Lower lobe of right lung (tissue), 2 donors: ENCODE measurements at regions not wholly inside any gene's neighbourhood (a gene's known extent, or its start where the extent isn't known, plus 50 kb on each side); places are given as distances from the start of the nearest gene placed in this dataset.
"Not testable (repeated sequence)": the region's sequence is repeated elsewhere in the genome, so short reads cannot be mapped to it uniquely, and the experiment has no call there.

ENCODE experiments used
- ATAC-seq, 2 donors: fragments of 200-7000 bp; cut with Tn5 transposase; one replicate each; pipeline ENCODE4 v1.9.1; 2020 to 2022; ENCODE audit warnings: mild to moderate bottlenecking in 2 of 2, moderate library complexity in 2 of 2
- DNase-seq: peaks from one replicate; pipeline ENCODE4 v3.0.0-alpha.2; 2020
- H3K27ac ChIP-seq: fragments of 200-600 bp; one replicate; pipeline ENCODE4 v1.8.0; 2022
- H3K27me3 ChIP-seq: fragments of 200-600 bp; one replicate; pipeline ENCODE4 v1.8.0; 2022; ENCODE audit warnings: low read depth
- H3K36me3 ChIP-seq: fragments of 200-600 bp; one replicate; pipeline ENCODE4 v1.8.0; 2022; ENCODE audit warnings: mild to moderate bottlenecking
- H3K4me1 ChIP-seq: fragments of 200-600 bp; one replicate; pipeline ENCODE4 v1.8.0; 2022
- H3K4me3 ChIP-seq: fragments of 200-600 bp; one replicate; pipeline ENCODE4 v1.8.0; 2022; ENCODE audit warnings: mild to moderate bottlenecking
- H3K9me3 ChIP-seq: fragments of 200-600 bp; one replicate; pipeline ENCODE4 v1.8.0; 2022
- intact Hi-C: fragments of 100-400 bp; cut with DNase I; formaldehyde crosslinking; loops from one replicate; pipeline ENCODE4 v1.11.0; 2022
- TF ChIP-seq, protein P1 (sequence below): fragments of 200-600 bp; IDR thresholded peaks from one replicate; pipeline ENCODE4 v1.8.0; 2022; ENCODE audit warnings: antibody characterized with exemption, mild to moderate bottlenecking
- donor health status: DM: no; HTN: yes; CAD: no; lungs with severe emphysema.

GRCh38 chr5:2865856-2866255 lies 114.4 kb upstream of the IRX2 start:
- DNase-seq (no peak), ATAC-seq (no peak)
- Histone ChIP-seq H3K4me1 (no peaks in the 10 kb centered on the region), H3K27ac (no peak overlapping the region), H3K36me3 (no peaks in the 10 kb centered on the region), H3K9me3 (no peaks in the 10 kb centered on the region), H3K4me3 (no peak overlapping the region), H3K27me3 (no peaks in the 10 kb centered on the region)
- intact Hi-C loops, result no loop called here
- TF ChIP-seq, protein P1, sequence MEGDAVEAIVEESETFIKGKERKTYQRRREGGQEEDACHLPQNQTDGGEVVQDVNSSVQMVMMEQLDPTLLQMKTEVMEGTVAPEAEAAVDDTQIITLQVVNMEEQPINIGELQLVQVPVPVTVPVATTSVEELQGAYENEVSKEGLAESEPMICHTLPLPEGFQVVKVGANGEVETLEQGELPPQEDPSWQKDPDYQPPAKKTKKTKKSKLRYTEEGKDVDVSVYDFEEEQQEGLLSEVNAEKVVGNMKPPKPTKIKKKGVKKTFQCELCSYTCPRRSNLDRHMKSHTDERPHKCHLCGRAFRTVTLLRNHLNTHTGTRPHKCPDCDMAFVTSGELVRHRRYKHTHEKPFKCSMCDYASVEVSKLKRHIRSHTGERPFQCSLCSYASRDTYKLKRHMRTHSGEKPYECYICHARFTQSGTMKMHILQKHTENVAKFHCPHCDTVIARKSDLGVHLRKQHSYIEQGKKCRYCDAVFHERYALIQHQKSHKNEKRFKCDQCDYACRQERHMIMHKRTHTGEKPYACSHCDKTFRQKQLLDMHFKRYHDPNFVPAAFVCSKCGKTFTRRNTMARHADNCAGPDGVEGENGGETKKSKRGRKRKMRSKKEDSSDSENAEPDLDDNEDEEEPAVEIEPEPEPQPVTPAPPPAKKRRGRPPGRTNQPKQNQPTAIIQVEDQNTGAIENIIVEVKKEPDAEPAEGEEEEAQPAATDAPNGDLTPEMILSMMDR, result no peak

DNA sequence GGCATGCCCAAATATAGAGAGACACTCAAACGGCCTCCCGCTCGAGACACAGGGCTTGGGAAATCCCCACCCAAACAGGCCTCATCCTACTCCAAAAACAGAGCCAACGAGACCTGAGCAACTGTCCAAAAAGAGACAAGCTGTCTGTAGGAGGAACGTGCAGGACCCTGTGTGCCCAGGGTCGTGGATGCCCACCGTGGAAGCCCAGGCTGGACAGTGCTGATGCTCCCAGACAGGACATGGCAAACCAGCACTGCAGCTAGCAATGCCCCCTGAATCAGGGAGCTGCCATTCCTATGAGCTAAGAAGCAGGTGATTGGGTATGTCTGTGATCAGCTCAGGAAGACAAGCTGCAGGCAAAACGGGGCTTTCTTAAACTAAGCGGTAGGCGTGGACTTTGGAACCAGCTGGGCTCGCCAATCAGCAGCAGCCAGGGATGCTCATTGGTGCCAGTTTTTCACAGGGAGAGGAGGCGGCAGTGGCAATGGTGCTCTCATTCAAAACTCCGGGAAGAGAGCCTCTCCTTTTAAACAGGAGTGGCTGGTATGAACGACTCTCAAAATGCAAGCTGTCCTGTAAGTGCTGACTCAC lies 113.1 kb upstream of the IRX2 start:
- DNase-seq (no peak), ATAC-seq (no peak)

DNA sequence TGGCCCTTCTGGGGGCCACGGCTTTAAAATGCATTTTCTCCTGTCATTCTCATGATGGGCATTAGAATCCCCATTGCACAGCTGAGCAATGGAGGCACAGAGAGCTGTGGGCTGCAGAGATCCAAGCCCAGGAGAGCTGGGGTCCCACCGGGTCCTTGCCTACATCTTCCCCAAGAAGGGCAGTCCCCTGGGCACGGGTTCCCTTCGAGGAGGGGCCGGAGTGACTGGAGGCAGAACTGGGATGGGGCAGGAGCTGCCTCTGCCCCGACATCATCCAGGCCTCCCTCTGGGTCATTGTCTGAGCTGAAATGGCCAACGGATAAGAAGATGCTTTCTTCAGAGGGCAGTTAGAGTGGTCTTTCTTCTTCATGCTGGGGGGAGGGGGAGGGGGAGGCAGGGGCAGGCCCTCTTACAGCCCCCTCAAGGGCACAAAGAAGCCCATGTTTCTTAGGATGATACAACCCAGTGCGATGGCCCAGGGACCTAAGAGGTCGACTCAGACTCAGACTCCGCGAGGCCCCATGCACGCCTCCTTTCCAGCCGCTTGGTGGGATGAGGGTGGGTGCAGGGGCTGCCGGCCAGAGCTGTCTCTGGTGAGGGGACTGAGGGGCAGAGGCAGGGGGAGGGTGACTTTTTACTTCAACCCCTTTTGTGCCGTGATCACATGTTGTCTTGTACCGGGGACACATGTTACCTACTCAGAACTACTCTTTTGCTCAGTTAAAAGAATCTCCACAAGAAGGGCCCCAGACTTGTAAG lies 112.4 kb upstream of the IRX2 start:
- no peak overlapping the region for H3K27ac ChIP-seq
- no peaks in the 10 kb centered on the region for H3K27me3 ChIP-seq
- H3K36me3 ChIP-seq, result no peaks in the 10 kb centered on the region
- no peaks in the 10 kb centered on the region for H3K9me3 ChIP-seq
- TF ChIP-seq, protein P1, result no peak
- ATAC-seq (no peak), DNase-seq (no peak)
- no peaks in the 10 kb centered on the region for H3K4me1 ChIP-seq
- intact Hi-C loops, result no loop called here
- H3K4me3 ChIP-seq, result no peak overlapping the region

More for the DNA sequence above, 113.1 kb upstream of the IRX2 start:
- TF ChIP-seq, protein P1, result no peak
- Histone ChIP-seq H3K4me1 (no peaks in the 10 kb centered on the region), H3K9me3 (no peaks in the 10 kb centered on the region), H3K27me3 (no peaks in the 10 kb centered on the region), H3K4me3 (no peak overlapping the region), H3K27ac (no peak overlapping the region), H3K36me3 (no peaks in the 10 kb centered on the region)
- intact Hi-C loops, result no loop called here

- no peaks in the 10 kb centered on the region for H3K27me3 ChIP-seq
- no peaks in the 10 kb centered on the region for H3K4me1 ChIP-seq
- TF ChIP-seq, protein P1, result no peak
- intact Hi-C loops, result no loop called here
- H3K36me3 ChIP-seq, result no peaks in the 10 kb centered on the region
- H3K27ac ChIP-seq, result no peak overlapping the region
- DNase-seq (no peak), ATAC-seq (no peak)
- no peak overlapping the region for H3K4me3 ChIP-seq
- no peaks in the 10 kb centered on the region for H3K9me3 ChIP-seq
Observed at GRCh38 chr5:2863133-2863532, 111.7 kb upstream of the IRX2 start.

- H3K9me3 ChIP-seq, DNase-seq, H3K36me3 ChIP-seq, H3K27me3 ChIP-seq, ATAC-seq, intact Hi-C loops, H3K4me3 ChIP-seq, H3K27ac ChIP-seq, H3K4me1 ChIP-seq: not testable (repeated sequence)
Observed at GRCh38 chr5:2862176-2862575, 110.7 kb upstream of the IRX2 start.

- TF ChIP-seq, protein P1, result no peak
- ATAC-seq (no peak), DNase-seq (no peak)
- H3K4me1 ChIP-seq, result no peaks in the 10 kb centered on the region
- H3K27me3 ChIP-seq, result no peaks in the 10 kb centered on the region
- H3K4me3 ChIP-seq, result no peak overlapping the region
- no peak overlapping the region for H3K27ac ChIP-seq
- intact Hi-C loops, result no loop called here
- no peaks in the 10 kb centered on the region for H3K36me3 ChIP-seq
- H3K9me3 ChIP-seq, result no peaks in the 10 kb centered on the region
Observed at GRCh38 chr5:2861605-2862004, 110.1 kb upstream of the IRX2 start.
